ENCODE measurements at regions not wholly inside any gene's neighbourhood (a gene's known extent, or its start where the extent isn't known, plus 50 kb on each side); places are given as distances from the start of the nearest gene placed in this dataset.

DNA sequence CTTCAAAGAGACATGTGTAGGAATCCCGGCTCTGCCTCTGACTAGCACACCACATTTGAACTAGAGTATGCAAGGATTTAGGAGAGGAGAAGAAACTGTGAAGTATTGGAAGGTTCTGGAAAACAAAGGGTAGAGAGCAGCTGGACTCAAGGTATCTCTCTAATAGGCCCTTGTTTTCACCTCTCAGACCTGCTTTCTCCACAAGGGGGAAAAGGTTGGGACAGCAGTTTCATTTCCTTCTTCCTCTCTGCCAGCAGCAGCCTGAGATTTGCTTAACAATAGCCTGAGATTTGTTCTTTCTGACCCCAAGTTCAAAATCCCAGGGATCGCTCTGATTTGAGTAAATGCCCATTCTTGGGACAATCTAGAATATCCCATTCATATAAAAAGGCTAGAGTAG lies 430.6 kb upstream of the MCTP2 start:
- FAIRE-seq (peak; percentile 13), DNase-seq (ENCODE audit: low read depth in 1 of 2, low spot score in 2 of 2) (no peak)
- no peak overlapping the region for H3K14ac ChIP-seq (ENCODE audit: insufficient read length)
- no peak overlapping the region for H3K56ac ChIP-seq (replicated peaks; ENCODE audit: insufficient read length, low read depth, low read length)
- H3K4me3 ChIP-seq (ENCODE audit: extremely low read depth in 1 of 4, insufficient read depth in 2 of 4, low read depth in 3 of 4, low read length in 4 of 4): no peak overlapping the region
- no peak overlapping the region for H2BK5ac ChIP-seq (ENCODE audit: low read depth, low read length)
- CTCF ChIA-PET (ENCODE audit: partially characterized antibody): no interaction called here
- no peak overlapping the region for H3K4ac ChIP-seq (replicated peaks; ENCODE audit: insufficient read length, low read depth, low read length)
- H3K27ac ChIP-seq (ENCODE audit: low read depth, low read length): no peak overlapping the region; the same call in 1 of the 2 replicates
- no peak overlapping the region for H4K8ac ChIP-seq (ENCODE audit: extremely low read depth, insufficient read depth, low read length)
- no peak overlapping the region for H3K4me2 ChIP-seq (ENCODE audit: insufficient read depth in 1 of 2, low read depth in 2 of 2, low read length in 2 of 2)
- H3K79me1 ChIP-seq (ENCODE audit: low read depth, low read length): no peaks in the 10 kb centered on the region
- H3K9ac ChIP-seq (replicated peaks in 1 of 4; ENCODE audit: extremely low read depth in 1 of 4, low read depth in 3 of 4, low read length in 3 of 4): no peak overlapping the region
- peak; percentile 17 to 34; a peak in 3 of 4 replicates for TF ChIP-seq RAD21 (IDR thresholded peaks at IDR 0.05 in 1 of 2, conservative IDR thresholded peaks at IDR 0.05 in 1 of 2; ENCODE audit: low read depth in 2 of 2, low read length in 2 of 2)
- TF ChIP-seq, protein P1, sequence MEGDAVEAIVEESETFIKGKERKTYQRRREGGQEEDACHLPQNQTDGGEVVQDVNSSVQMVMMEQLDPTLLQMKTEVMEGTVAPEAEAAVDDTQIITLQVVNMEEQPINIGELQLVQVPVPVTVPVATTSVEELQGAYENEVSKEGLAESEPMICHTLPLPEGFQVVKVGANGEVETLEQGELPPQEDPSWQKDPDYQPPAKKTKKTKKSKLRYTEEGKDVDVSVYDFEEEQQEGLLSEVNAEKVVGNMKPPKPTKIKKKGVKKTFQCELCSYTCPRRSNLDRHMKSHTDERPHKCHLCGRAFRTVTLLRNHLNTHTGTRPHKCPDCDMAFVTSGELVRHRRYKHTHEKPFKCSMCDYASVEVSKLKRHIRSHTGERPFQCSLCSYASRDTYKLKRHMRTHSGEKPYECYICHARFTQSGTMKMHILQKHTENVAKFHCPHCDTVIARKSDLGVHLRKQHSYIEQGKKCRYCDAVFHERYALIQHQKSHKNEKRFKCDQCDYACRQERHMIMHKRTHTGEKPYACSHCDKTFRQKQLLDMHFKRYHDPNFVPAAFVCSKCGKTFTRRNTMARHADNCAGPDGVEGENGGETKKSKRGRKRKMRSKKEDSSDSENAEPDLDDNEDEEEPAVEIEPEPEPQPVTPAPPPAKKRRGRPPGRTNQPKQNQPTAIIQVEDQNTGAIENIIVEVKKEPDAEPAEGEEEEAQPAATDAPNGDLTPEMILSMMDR (IDR thresholded peaks at IDR 0.05; ENCODE audit: control extremely low read depth in 1 of 3, insufficient read depth in 1 of 3, low read depth in 1 of 3, low read length in 3 of 3): peak in 2 of 3 experiments; percentile 23 to 24; a peak in 2 of 4 replicates
- no peak for TF ChIP-seq RXRA (IDR thresholded peaks at IDR 0.05; ENCODE audit: insufficient read depth, low read depth, low read length)
- WGBS, 2 experiments (ENCODE audit: extremely low coverage in 1 of 2, insufficient coverage in 1 of 2, insufficient read length in 1 of 2, insufficient replicate concordance in 2 of 2, low coverage in 1 of 2, low lambda C conversion rate in 2 of 2, missing lambda C conversion rate in 1 of 2): 94% methylated on average over 2 of the region's 2 CpGs; no CpG with 5 or more reads in 1 of the 2 experiments
- H3K36me3 ChIP-seq (ENCODE audit: control insufficient read depth in 2 of 4, insufficient read depth in 4 of 4, low read length in 3 of 4): no peaks in the 10 kb centered on the region
- H2BK120ac ChIP-seq (replicated peaks; ENCODE audit: low read depth, low read length): no peak overlapping the region
- no peak overlapping the region for H3K18ac ChIP-seq (ENCODE audit: extremely low read depth, low read length)
- no peak overlapping the region for H2AK5ac ChIP-seq (ENCODE audit: low read depth, low read length)
- no peaks in the 10 kb centered on the region for H3K23me2 ChIP-seq (ENCODE audit: low read depth, low read length)
- no peak overlapping the region for H3K23ac ChIP-seq (ENCODE audit: insufficient read length)
- H3K27me3 ChIP-seq (replicated peaks in 1 of 4; ENCODE audit: control insufficient read depth in 3 of 4, extremely low read depth in 1 of 4, insufficient read depth in 3 of 4, low read length in 3 of 4): no peaks in the 10 kb centered on the region
- H2BK15ac ChIP-seq (ENCODE audit: low read length): no peak overlapping the region
- H4K5ac ChIP-seq (ENCODE audit: insufficient read length, low read depth, low read length): no peak overlapping the region
- no peak overlapping the region for H2BK20ac ChIP-seq (ENCODE audit: low read length)
- no peak overlapping the region for H4K91ac ChIP-seq (replicated peaks; ENCODE audit: insufficient read length, low read length)
- POLR2A ChIA-PET (ENCODE audit: partially characterized antibody): no interaction called here
- H3K4me1 ChIP-seq (replicated peaks in 1 of 4; ENCODE audit: control insufficient read depth in 3 of 4, insufficient read depth in 4 of 4, low read length in 3 of 4): peaks cover 0 to 9% (median 2%) of the 10 kb centered on the region in 4 experiments; a peak in 4 of 7 replicates
- no peaks in the 10 kb centered on the region for H3K9me3 ChIP-seq (ENCODE audit: insufficient read depth in 2 of 2, low read depth in 1 of 2, low read length in 1 of 2)
- no peaks in the 10 kb centered on the region for H3K79me2 ChIP-seq (ENCODE audit: control insufficient read depth in 1 of 2, insufficient read depth in 2 of 2, low read length in 2 of 2)
- no peak overlapping the region; the same call in 1 of the 2 replicates for H2AFZ ChIP-seq (ENCODE audit: low read length)
- no peak overlapping the region for H2BK12ac ChIP-seq (ENCODE audit: low read depth, low read length)
- H4K20me1 ChIP-seq (replicated peaks in 1 of 2; ENCODE audit: control insufficient read depth in 1 of 2, insufficient read depth in 2 of 2, low read length in 2 of 2): no peaks in the 10 kb centered on the region

Data from H1 (cell line).